ENCODE measurements at regions not wholly inside any gene's neighbourhood (a gene's known extent, or its start where the extent isn't known, plus 50 kb on each side); places are given as distances from the start of the nearest gene placed in this dataset.
"Not testable (repeated sequence)": the region's sequence is repeated elsewhere in the genome, so short reads cannot be mapped to it uniquely, and the experiment has no call there.

DNA sequence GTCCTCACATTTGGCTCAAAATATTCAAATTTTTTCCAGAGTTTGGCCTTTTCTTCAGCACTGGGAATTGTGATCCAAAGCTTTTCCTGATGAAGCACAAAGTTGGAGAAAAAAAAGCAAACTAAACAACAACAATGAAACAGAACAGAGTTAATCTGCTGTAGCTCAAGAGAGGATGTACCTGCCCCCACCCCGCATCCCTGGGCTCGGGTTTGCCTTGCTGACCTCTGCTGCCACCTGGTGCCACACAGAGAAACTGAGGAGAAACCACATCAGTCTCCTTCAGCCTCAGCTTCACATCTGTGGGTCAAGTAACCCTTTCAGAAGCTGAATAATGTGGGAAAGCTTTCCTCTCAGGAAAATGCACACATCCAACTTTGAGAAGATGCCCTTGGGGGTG is 290.4 kb downstream of the RTP5 start:
- not testable (repeated sequence) for DNase-seq

GRCh38 chr2:242165115-242165514 is 295.6 kb downstream of the RTP5 start:
- not testable (repeated sequence) for DNase-seq

DNA sequence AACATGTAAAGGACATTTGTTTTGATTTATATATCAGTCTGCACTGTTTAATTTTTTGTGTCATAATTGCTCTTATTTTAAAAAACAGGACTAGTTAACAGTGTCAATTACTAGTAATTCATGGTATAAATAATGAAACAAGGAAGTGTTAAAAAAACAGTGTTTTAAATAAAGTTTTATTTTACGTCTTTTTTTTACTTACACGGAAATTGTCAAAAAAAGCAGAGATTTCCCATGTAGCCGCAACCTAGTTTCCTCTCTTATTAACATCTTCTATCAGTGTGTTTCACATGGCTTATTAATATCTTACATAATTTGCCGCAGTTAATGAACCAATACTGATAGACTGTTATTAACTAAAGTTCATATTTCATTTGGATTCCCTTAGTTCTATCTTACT is 301.8 kb downstream of the RTP5 start:
- DNase-seq, result not testable (repeated sequence)

Measured in activated naive CD4-positive, alpha-beta T cell treated with anti-CD3 and anti-CD28 coated beads, Interleukin-2, amount 50 U/mL, for 16 hours (primary cell).